B cell (primary cell): ENCODE measurements at regions not wholly inside any gene's neighbourhood (a gene's known extent, or its start where the extent isn't known, plus 50 kb on each side); places are given as distances from the start of the nearest gene placed in this dataset.

Source experiments
- CTCF ChIP-seq: fragments of 200-600 bp; IDR thresholded peaks from one replicate; pipeline ENCODE4 v1.8.0; 2022; ENCODE audit warnings: antibody characterized with exemption, mild to moderate bottlenecking
- EZH2 ChIP-seq: IDR thresholded peaks from 2 replicates; pipeline ENCODE4 v1.6.1; 2012; ENCODE audit warnings: borderline replicate concordance, low read depth, mild to moderate bottlenecking, moderate library complexity, low read length; ENCODE audit not compliant: insufficient read depth, poor library complexity, severe bottlenecking

GRCh38 chr17:12390631-12391030, 275.1 kb upstream of the MYOCD start:
- TF ChIP-seq CTCF, result no peak
- TF ChIP-seq EZH2, result no peak
